ENCODE measurements at regions not wholly inside any gene's neighbourhood (a gene's known extent, or its start where the extent isn't known, plus 50 kb on each side); places are given as distances from the start of the nearest gene placed in this dataset.
A peak's percentile ranks its signal among the peaks of the same experiment; 100 is the strongest.

- Histone ChIP-seq H3K4me3 (ENCODE audit: extremely low read depth in 1 of 4, insufficient read depth in 2 of 4, low read depth in 3 of 4, low read length in 4 of 4) (no peak overlapping the region), H3K9ac (replicated peaks in 1 of 4; ENCODE audit: extremely low read depth in 1 of 4, low read depth in 3 of 4, low read length in 3 of 4) (peak overlapping the region in 1 of 4 experiments; percentile 34; a peak in 1 of 7 replicates), H3K23me2 (ENCODE audit: low read depth, low read length) (no peaks in the 10 kb centered on the region), H2BK12ac (ENCODE audit: low read depth, low read length) (no peak overlapping the region), H3K4ac (replicated peaks; ENCODE audit: insufficient read length, low read depth, low read length) (no peak overlapping the region), H3K27ac (ENCODE audit: low read depth, low read length) (no peak overlapping the region), H4K20me1 (replicated peaks in 1 of 2; ENCODE audit: control insufficient read depth in 1 of 2, insufficient read depth in 2 of 2, low read length in 2 of 2) (no peaks in the 10 kb centered on the region), H3K27me3 (replicated peaks in 1 of 4; ENCODE audit: control insufficient read depth in 3 of 4, extremely low read depth in 1 of 4, insufficient read depth in 3 of 4, low read length in 3 of 4) (no peaks in the 10 kb centered on the region), H4K91ac (replicated peaks; ENCODE audit: insufficient read length, low read length) (no peak overlapping the region), H2BK20ac (ENCODE audit: low read length) (no peak overlapping the region), H3K4me2 (ENCODE audit: insufficient read depth in 1 of 2, low read depth in 2 of 2, low read length in 2 of 2) (no peak overlapping the region), H3K56ac (replicated peaks; ENCODE audit: insufficient read length, low read depth, low read length) (no peak overlapping the region), H3K36me3 (ENCODE audit: control insufficient read depth in 2 of 4, insufficient read depth in 4 of 4, low read length in 3 of 4) (no peaks in the 10 kb centered on the region), H2AK5ac (ENCODE audit: low read depth, low read length) (no peak overlapping the region), H2BK120ac (replicated peaks; ENCODE audit: low read depth, low read length) (no peak overlapping the region), H4K8ac (ENCODE audit: extremely low read depth, insufficient read depth, low read length) (no peak overlapping the region), H3K23ac (ENCODE audit: insufficient read length) (no peak overlapping the region), H2BK5ac (ENCODE audit: low read depth, low read length) (no peak overlapping the region), H3K14ac (ENCODE audit: insufficient read length) (no peak overlapping the region), H3K79me2 (ENCODE audit: control insufficient read depth in 1 of 2, insufficient read depth in 2 of 2, low read length in 2 of 2) (no peaks in the 10 kb centered on the region), H3K4me1 (replicated peaks in 1 of 4; ENCODE audit: control insufficient read depth in 3 of 4, insufficient read depth in 4 of 4, low read length in 3 of 4) (no peaks in the 10 kb centered on the region), H3K9me3 (ENCODE audit: insufficient read depth in 2 of 2, low read depth in 1 of 2, low read length in 1 of 2) (no peaks in the 10 kb centered on the region), H3K79me1 (ENCODE audit: low read depth, low read length) (no peaks in the 10 kb centered on the region), H4K5ac (ENCODE audit: insufficient read length, low read depth, low read length) (no peak overlapping the region), H2AFZ (ENCODE audit: low read length) (no peak overlapping the region), H3K18ac (ENCODE audit: extremely low read depth, low read length) (no peak overlapping the region), H2BK15ac (ENCODE audit: low read length) (no peak overlapping the region)
- POLR2A ChIA-PET (ENCODE audit: partially characterized antibody) = no interaction called here
- DNase-seq (ENCODE audit: low read depth in 1 of 2, low spot score in 2 of 2) = no peak
- TF ChIP-seq TCF12 (IDR thresholded peaks at IDR 0.05; ENCODE audit: low read depth, low read length) = no peak
- no peak for TF ChIP-seq TEAD4 (IDR thresholded peaks at IDR 0.05; ENCODE audit: low read depth, low read length)
- no peak for TF ChIP-seq BRCA1 (IDR thresholded peaks at IDR 0.05; ENCODE audit: low read depth, low read length)
- TF ChIP-seq HDAC6 (IDR thresholded peaks at IDR 0.05; ENCODE audit: low read depth, low read length) = no peak
- no peak for FAIRE-seq
- CTCF ChIA-PET (ENCODE audit: partially characterized antibody) = interaction anchor here (1.1 to 1.6 kb wide), 3 partner anchors 15 to 24 kb away, joined by 3 to 5 read pairs (median 4); no protein-coding TSS in a partner anchor
Measured at GRCh38 chr3:111314181-111314873, 227.7 kb upstream of the CD96 start.

Measured in H1 (cell line).